Activated CD4-positive, CD25-positive, alpha-beta regulatory T cell treated with anti-CD3 and anti-CD28 coated beads, Interleukin-2, amount 50 U/mL, for 72 hours (primary cell): ENCODE measurements at regions not wholly inside any gene's neighbourhood (a gene's known extent, or its start where the extent isn't known, plus 50 kb on each side); places are given as distances from the start of the nearest gene placed in this dataset.

Experiments
- DNase-seq: peaks from one replicate; pipeline ENCODE4 v3.0.0; 2021

- DNase-seq, result no peak
Observed at GRCh38 chr6:170212956-170213636, 77.8 kb downstream of the DLL1 start.

DNA sequence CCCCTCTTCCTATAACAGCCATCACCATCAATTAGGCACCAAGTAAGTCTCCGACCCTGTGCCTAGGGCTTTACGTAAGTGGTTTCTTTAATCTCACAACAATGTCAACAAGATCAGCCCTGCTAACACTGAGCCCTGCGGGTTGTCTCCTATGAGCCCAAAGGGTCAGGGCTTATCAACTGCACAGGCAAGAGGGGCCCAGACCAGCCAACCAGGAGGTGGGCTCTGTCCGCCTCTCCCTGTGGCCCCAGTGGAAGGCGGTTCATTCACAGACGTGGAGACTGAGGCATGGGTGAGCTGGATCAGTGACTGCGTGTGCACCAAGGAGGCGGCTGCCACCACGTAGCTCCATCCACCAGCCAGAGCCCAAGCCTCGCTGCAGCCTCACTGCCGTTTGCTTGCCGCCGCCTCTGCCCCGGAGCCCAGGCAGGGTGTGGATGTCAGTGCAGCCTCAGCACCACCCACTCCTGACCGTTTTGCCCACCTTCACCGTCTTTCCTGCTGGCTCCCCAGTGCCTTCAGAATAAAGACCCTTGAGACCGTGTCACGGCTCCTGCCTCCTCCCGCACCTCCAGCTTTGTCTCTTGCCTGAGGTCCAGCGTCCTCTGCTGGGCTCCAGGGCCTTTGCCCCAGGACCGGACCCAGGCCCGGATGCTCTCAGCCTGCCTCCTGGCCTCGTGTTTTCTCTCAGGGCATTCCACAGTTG is 78.7 kb downstream of the DLL1 start:
- no peak for DNase-seq

- DNase-seq, result no peak
Observed at GRCh38 chr6:170211404-170212025, 79.4 kb downstream of the DLL1 start.

GRCh38 chr6:170210651-170211403 is 80.1 kb downstream of the DLL1 start:
- DNase-seq, result no peak

- no peak for DNase-seq
Observed at GRCh38 chr6:170210026-170210390, 80.9 kb downstream of the DLL1 start.

DNA sequence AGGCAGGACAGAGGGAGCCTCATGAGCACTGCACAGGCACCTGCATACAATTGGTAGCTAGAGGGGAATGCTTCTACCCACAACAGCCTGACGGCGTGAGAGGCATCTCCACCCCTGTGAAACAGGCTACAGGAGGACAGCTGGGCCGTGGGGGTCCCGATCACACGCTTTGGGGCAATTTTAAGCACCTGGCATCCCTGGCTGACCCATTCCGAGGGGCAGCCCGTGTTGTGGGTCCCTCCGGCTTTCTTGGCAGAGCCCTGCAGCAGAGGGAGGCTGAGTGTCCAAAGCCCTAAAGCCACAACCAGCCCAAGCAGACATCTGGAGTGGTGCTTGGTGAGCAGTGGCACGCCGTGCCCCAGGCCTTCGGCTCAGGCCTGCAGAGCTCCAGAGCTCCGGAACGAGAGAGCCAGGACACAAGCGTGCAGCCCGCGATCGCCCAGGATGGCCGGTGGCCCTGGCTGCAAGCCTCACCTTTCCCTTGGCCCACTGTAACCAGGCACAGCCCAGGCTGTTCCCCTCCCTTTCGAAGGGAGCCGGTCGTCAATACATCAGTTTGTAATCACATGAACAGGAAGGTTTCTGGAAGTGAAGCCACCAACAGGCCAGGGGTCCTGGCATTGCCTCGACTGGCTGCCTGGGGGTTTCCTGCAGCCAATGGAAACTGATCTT is 81.4 kb downstream of the DLL1 start:
- peak; percentile 5 for DNase-seq

DNA sequence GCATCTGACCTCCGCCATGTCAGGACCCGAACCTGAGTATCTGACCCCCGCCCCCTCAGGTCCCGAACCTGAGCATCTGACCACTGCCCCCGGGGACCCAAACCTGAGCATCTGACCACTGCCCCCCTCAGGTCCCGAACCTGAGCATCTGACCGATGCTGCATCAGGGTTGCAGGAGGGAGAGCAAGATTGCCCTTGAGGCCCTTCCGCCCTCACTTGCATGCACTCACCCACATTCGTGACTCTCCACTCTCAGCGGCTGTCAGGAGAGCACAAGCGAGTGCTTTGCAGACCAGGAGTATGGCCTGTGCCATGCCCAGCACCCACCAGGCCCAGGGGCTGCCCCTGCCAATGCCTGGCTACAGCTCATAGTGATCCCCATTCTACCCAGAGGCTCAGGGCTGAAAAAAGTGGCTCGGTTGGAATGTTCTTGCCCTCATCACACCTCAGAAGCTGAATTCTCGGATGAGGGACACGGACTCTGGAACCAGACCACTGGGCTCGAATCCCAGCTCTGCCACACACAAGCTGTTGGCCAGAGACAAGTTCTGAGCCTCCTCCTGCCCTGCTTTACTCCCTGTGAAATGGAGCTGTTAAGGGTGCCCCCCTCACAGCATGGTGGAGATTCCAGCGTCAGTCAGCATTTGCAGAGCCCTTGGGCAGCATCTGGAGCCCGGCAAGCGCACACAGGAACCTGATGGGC is 82.1 kb downstream of the DLL1 start:
- DNase-seq, result peak; percentile 23

DNA sequence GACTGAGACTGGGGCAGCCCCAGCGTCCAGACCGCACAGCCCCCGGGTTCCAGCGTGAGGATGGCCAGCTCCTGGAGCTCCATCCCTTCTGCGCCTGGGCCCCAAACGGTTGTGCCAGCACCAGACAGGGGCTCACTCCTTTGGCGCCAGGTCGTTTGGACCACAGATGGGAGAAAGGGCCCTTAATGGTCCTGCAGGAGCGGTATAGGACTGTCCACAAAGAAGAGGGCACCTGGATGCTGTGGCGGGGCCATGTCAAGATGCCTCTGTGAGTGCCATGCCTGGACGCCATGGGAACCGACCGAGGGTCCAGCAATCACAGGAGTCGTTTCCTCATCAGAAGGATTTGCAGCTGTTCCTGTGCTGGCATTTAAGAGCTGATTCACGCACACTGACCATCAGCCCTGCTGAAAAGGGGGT is 82.7 kb downstream of the DLL1 start:
- DNase-seq, result no peak

DNA sequence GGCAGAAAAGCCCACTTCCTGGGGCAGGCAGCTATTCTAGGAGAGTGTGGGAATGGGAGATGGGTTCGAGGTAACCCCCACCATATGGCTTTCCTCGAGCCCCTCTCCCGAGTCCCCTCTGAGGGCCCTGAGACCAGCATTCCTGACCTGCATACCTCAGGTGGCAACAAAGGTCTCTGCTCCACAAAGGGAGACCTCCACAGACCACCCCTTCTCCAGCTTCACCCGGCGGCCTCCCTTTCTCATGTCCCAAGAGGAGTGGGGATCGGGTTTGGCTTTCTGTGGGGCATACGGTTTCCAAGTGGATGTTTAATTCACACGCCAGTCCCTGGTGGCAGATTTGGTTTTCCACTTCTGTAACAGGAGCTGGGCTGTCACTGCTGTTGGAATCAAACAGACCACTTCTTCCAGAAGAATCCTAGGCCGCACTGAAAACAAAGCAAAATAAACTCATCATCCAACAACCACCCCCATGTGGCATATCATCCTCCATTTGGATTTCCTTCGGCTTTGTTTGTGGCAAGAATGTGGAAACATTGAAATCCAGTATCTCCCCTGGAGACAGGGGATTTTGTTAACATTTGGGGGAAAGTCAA is 83.2 kb downstream of the DLL1 start:
- no peak for DNase-seq

- DNase-seq, result no peak
Observed at GRCh38 chr6:170206851-170207431, 83.9 kb downstream of the DLL1 start.

- DNase-seq, result no peak
Observed at GRCh38 chr6:170206317-170206621, 84.6 kb downstream of the DLL1 start.

DNA sequence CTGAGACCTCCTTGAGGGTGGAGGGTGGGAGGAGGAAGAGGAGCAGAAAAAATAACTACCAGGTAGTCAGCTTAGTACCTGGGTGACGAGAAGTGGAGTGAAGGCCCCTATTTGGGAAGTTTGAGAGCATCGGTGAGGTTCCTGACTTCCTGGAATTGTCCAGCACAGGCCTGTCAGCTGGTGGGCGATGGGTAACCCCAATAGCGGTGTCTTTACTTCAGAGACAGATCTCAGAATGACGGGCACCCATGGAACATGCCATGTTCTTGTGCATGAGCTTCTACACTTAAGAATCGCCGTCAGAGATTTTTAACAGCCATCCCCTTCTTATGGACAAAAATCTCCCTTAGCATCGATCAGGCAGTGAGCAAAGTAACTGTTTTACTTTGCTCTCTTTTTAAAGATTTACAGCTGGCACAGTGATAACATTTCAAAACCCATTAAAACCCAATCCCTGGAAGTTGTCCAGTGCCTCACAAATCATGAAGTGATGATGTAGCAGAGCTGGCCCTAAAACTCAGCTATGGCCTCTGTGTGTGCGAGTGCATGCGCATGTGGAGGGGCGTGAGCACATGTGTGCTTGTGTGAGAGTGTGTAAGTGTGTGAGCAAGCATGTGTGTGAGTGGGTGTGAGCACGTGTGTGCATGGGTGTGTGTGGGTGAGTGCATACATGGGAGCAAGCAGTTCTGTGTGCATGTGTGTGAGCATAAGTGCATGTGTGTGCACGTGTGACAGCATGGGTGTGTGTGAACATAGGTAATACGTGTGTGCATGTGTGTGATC is 85.2 kb downstream of the DLL1 start:
- no peak for DNase-seq

- no peak for DNase-seq
Observed at GRCh38 chr6:170205126-170205525, 85.8 kb downstream of the DLL1 start.

DNA sequence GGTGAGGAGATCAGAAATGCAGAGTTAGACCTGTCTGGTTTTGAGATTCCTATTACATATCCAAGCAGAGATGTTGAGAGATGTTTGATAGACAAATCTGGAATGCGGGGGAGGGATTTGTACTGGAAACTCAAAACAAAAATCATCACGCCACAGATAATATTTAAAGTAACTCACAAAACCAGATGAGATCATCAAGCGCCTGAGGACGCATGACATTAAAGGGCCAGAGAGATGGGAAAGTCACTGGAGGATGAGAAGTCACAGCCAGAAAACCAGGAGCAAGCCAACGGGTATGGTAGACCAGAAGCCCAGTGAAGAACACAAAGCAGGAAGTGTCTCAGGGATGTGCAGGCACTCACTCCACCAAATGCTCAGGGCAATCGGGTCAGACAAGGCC is 87.7 kb downstream of the DLL1 start:
- no peak for DNase-seq

DNA sequence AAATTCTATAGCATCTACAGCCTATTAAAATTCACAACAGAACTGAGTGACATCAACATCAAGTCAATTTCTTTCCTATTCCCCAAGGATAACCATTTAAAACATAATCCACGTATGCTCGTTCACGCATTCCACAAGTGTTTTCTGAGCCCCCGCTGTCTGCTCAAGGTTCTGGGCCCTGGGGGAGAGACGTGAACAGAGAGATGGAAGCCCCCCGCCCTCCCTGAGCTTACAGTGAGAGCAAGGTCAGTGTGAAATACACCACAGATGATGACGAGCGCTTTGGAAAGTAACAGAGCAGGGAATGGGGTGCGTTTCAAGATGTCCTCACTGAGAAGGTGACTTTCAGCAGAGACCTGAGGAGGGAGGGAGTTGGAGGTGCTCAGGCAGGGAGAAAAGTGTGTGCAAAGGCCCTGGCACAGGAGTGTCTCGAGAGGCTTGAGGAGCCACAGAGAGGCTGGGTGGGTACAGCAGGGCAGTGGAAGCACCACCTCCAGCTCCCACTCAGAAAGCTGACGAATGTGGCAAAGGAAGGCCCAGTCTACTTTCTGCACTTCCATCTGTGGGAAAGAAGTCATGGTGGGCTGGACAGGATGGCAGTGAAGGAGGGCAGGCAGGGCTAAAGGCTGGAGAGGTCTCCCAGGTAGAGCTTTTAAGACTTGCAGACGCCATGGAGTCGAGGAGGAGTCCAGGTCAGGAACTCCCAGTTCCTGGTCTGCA is 88.3 kb downstream of the DLL1 start:
- no peak for DNase-seq

GRCh38 chr6:170201361-170201760 is 89.5 kb downstream of the DLL1 start:
- DNase-seq, result no peak

- DNase-seq, result no peak
Observed at GRCh38 chr6:170200458-170200891, 90.4 kb downstream of the DLL1 start.

GRCh38 chr6:170199716-170200115 is 91.2 kb downstream of the DLL1 start:
- no peak for DNase-seq

GRCh38 chr6:170198298-170198697 is 92.6 kb downstream of the DLL1 start:
- no peak for DNase-seq

GRCh38 chr6:170193326-170193821 is 97.5 kb downstream of the DLL1 start:
- DNase-seq, result no peak
